H1 (cell line): ENCODE measurements at regions not wholly inside any gene's neighbourhood (a gene's known extent, or its start where the extent isn't known, plus 50 kb on each side); places are given as distances from the start of the nearest gene placed in this dataset.

ENCODE experiments used
- CTCF ChIP-seq, 3 experiments: IDR thresholded peaks; 1 replicate in 2 of 3; 2 replicates in 1 of 3; pipeline versions ENCODE4 v1.5.1 to v1.6.1; 2011; ENCODE audit warnings: low read length in 3 of 3, mild to moderate bottlenecking in 3 of 3, inconsistent platforms in 2 of 3, low read depth in 1 of 3, moderate library complexity in 1 of 3; ENCODE audit not compliant: insufficient read depth in 1 of 3; ENCODE audit errors: control extremely low read depth in 1 of 3
- KDM5A ChIP-seq: fragments of 200-600 bp; IDR thresholded peaks from 2 replicates; pipeline ENCODE4 v1.7.1; 2012; ENCODE audit warnings: mild to moderate bottlenecking, low read length, inconsistent platforms, mixed read lengths

GRCh38 chr14:41277450-41277849, 329.2 kb upstream of the LRFN5 start:
- TF ChIP-seq KDM5A, result no peak
- no peak for TF ChIP-seq CTCF (IDR thresholded peaks at IDR 0.05; ENCODE audit: control extremely low read depth in 1 of 3, insufficient read depth in 1 of 3, low read depth in 1 of 3, low read length in 3 of 3)
